DOHH2 (cell line): ENCODE measurements at regions not wholly inside any gene's neighbourhood (a gene's known extent, or its start where the extent isn't known, plus 50 kb on each side); places are given as distances from the start of the nearest gene placed in this dataset.

Source experiments
- CTCF ChIP-seq: fragments of 200-600 bp; sonication (generic); IDR thresholded peaks from one replicate; pipeline ENCODE4 v1.5.1; 2014; ENCODE audit warnings: antibody characterized with exemption, mild to moderate bottlenecking, low read depth, low read length; ENCODE audit not compliant: poor library complexity, severe bottlenecking
- EZH2phosphoT487 ChIP-seq: fragments of 200-600 bp; sonication (generic); IDR thresholded peaks from 2 replicates; pipeline ENCODE4 v1.6.1; 2017; ENCODE audit warnings: borderline replicate concordance, mild to moderate bottlenecking, antibody characterized with exemption, low read length, moderate library complexity, mixed read lengths

GRCh38 chr19:28541029-28541428, 671.9 kb downstream of the UQCRFS1 start:
- no peak for TF ChIP-seq CTCF
- TF ChIP-seq EZH2phosphoT487: no peak
